KMS-11 (cell line): ENCODE measurements at regions not wholly inside any gene's neighbourhood (a gene's known extent, or its start where the extent isn't known, plus 50 kb on each side); places are given as distances from the start of the nearest gene placed in this dataset.

Experiments used
- H2AFZ ChIP-seq: fragments of 200-600 bp; sonication (generic); 2 replicates; pipeline ENCODE4 v1.6.1; 2016; ENCODE audit warnings: antibody characterized with exemption, mixed run types, low read depth
- H3K27ac ChIP-seq: fragments of 200-600 bp; sonication (generic); 2 replicates; pipeline ENCODE4 v1.6.1; 2016; ENCODE audit warnings: mild to moderate bottlenecking, mixed run types
- H3K27me3 ChIP-seq: fragments of 200-600 bp; sonication (generic); 2 replicates; pipeline ENCODE4 v1.6.1; 2017; ENCODE audit warnings: mild to moderate bottlenecking, low read depth, mixed run types, moderate library complexity; ENCODE audit not compliant: insufficient read depth
- H3K36me3 ChIP-seq: fragments of 200-600 bp; sonication (generic); 2 replicates; pipeline ENCODE4 v1.6.1; 2017; ENCODE audit warnings: mild to moderate bottlenecking, mixed run types; ENCODE audit not compliant: insufficient read depth
- H3K4me1 ChIP-seq: fragments of 200-600 bp; sonication (generic); 2 replicates; pipeline ENCODE4 v1.6.1; 2016; ENCODE audit warnings: mild to moderate bottlenecking, low read depth, mixed run types; ENCODE audit not compliant: poor library complexity, severe bottlenecking
- H3K4me2 ChIP-seq: fragments of 200-600 bp; sonication (generic); 2 replicates; pipeline ENCODE4 v1.7.0; 2016; ENCODE audit warnings: mild to moderate bottlenecking, mixed run types
- H3K4me3 ChIP-seq: fragments of 200-600 bp; sonication (generic); IDR thresholded peaks from 2 replicates; pipeline ENCODE4 v1.6.1; 2017; ENCODE audit warnings: low read depth, low read length, mixed read lengths; ENCODE audit not compliant: insufficient read depth
- H3K79me2 ChIP-seq: fragments of 200-600 bp; sonication (generic); 2 replicates; pipeline ENCODE4 v1.6.1; 2016; ENCODE audit warnings: low read depth, mixed run types; ENCODE audit not compliant: insufficient read depth
- H3K9ac ChIP-seq: fragments of 200-600 bp; sonication (generic); 2 replicates; pipeline ENCODE4 v1.6.1; 2016; ENCODE audit warnings: mild to moderate bottlenecking, mixed run types
- H4K20me1 ChIP-seq: fragments of 200-600 bp; sonication (generic); 2 replicates; pipeline ENCODE4 v1.6.1; 2016; ENCODE audit warnings: mild to moderate bottlenecking, mixed run types; ENCODE audit not compliant: insufficient read depth
- CTCF ChIP-seq: fragments of 200-600 bp; sonication (generic); conservative IDR thresholded peaks from 2 replicates; pipeline ENCODE4 v1.6.1; 2017; ENCODE audit warnings: low read depth, mild to moderate bottlenecking, antibody characterized with exemption, low read length, moderate library complexity, mixed read lengths

GRCh38 chr3:194042927-194043326 lies 93.0 kb upstream of the HES1 start:
- peaks cover 8% of the 10 kb centered on the region for H3K4me1 ChIP-seq
- H3K27ac ChIP-seq = no peak overlapping the region
- H3K36me3 ChIP-seq = no peaks in the 10 kb centered on the region
- no peak overlapping the region for H3K9ac ChIP-seq
- H4K20me1 ChIP-seq = no peaks in the 10 kb centered on the region
- H2AFZ ChIP-seq = no peak overlapping the region
- H3K4me2 ChIP-seq = no peak overlapping the region
- H3K27me3 ChIP-seq = no peaks in the 10 kb centered on the region
- H3K4me3 ChIP-seq = no peak overlapping the region
- no peak for TF ChIP-seq CTCF
- no peaks in the 10 kb centered on the region for H3K79me2 ChIP-seq

- Histone ChIP-seq H3K27ac (no peak overlapping the region), H3K27me3 (no peaks in the 10 kb centered on the region), H4K20me1 (no peaks in the 10 kb centered on the region), H3K4me3 (no peak overlapping the region), H3K79me2 (no peaks in the 10 kb centered on the region), H3K4me1 (peaks cover 8% of the 10 kb centered on the region), H3K36me3 (no peaks in the 10 kb centered on the region), H2AFZ (no peak overlapping the region), H3K4me2 (no peak overlapping the region), H3K9ac (no peak overlapping the region)
- TF ChIP-seq CTCF = no peak
Measured at GRCh38 chr3:194043516-194043915, 92.4 kb upstream of the HES1 start.

GRCh38 chr3:194045289-194045688 lies 90.7 kb upstream of the HES1 start:
- Histone ChIP-seq H3K79me2 (no peaks in the 10 kb centered on the region), H4K20me1 (no peaks in the 10 kb centered on the region), H3K4me2 (no peak overlapping the region), H3K4me1 (peaks cover 8% of the 10 kb centered on the region), H2AFZ (no peak overlapping the region), H3K27me3 (no peaks in the 10 kb centered on the region), H3K4me3 (no peak overlapping the region), H3K27ac (no peak overlapping the region), H3K36me3 (no peaks in the 10 kb centered on the region), H3K9ac (no peak overlapping the region)
- TF ChIP-seq CTCF = no peak

DNA sequence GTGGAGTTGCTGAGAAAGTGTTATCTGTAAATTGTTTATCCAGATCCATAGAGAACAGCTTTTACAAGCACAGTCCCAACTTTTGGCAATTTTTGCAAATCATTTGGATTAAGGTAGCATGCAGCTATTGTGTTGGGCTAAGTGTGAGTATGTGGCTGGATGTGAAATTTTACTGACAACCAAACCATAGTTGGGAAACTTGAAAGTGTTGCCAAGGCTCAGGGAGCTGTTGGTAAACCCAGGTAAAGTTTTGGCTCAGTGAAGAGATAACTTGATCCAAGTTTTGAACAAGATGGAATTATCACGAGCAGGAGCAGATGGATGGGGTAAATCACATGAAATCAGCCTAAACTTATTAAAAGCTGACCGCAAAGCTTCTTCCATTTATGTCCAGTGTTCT lies 90.0 kb upstream of the HES1 start:
- H2AFZ ChIP-seq = no peak overlapping the region
- H3K79me2 ChIP-seq = no peaks in the 10 kb centered on the region
- H4K20me1 ChIP-seq = no peaks in the 10 kb centered on the region
- peaks cover 8% of the 10 kb centered on the region for H3K4me1 ChIP-seq
- no peak overlapping the region for H3K4me3 ChIP-seq
- no peaks in the 10 kb centered on the region for H3K36me3 ChIP-seq
- no peak overlapping the region for H3K4me2 ChIP-seq
- no peak overlapping the region for H3K9ac ChIP-seq
- no peaks in the 10 kb centered on the region for H3K27me3 ChIP-seq
- H3K27ac ChIP-seq = no peak overlapping the region
- no peak for TF ChIP-seq CTCF
